Tibial nerve (tissue), 4 donors: ENCODE measurements at regions not wholly inside any gene's neighbourhood (a gene's known extent, or its start where the extent isn't known, plus 50 kb on each side); places are given as distances from the start of the nearest gene placed in this dataset.

Experiments
- CTCF ChIP-seq, 5 experiments: fragments of 200-600 bp in 3 of 5; fragments of 450-650 bp in 2 of 5; sonication (generic) in 3 of 5; IDR thresholded peaks; one replicate each; pipeline ENCODE4 v1.5.1; 2016 to 2019; ENCODE audit warnings: antibody characterized with exemption in 5 of 5, mild to moderate bottlenecking in 3 of 5, moderate library complexity in 2 of 5
- EP300 ChIP-seq, 2 donors: sonication (generic); formaldehyde crosslinking; IDR thresholded peaks; one replicate each; pipeline ENCODE4 v1.6.1; 2017; ENCODE audit warnings: antibody characterized with exemption in 2 of 2, mild to moderate bottlenecking in 1 of 2
- POLR2A ChIP-seq, 2 donors: fragments of 450-650 bp; IDR thresholded peaks; one replicate each; pipeline ENCODE4 v1.6.1; 2017; ENCODE audit warnings: antibody characterized with exemption in 2 of 2, mild to moderate bottlenecking in 2 of 2, moderate library complexity in 2 of 2

- TF ChIP-seq CTCF (IDR thresholded peaks at IDR 0.05), result no peak
- TF ChIP-seq POLR2A (IDR thresholded peaks at IDR 0.05), result no peak
- TF ChIP-seq EP300 (IDR thresholded peaks at IDR 0.05), result no peak
These were observed 300.7 kb upstream of the CELF2 start for GRCh38 chr10:10716972-10717371.
